C4-2B (cell line): ENCODE measurements at regions not wholly inside any gene's neighbourhood (a gene's known extent, or its start where the extent isn't known, plus 50 kb on each side); places are given as distances from the start of the nearest gene placed in this dataset.
"Not testable (repeated sequence)": the region's sequence is repeated elsewhere in the genome, so short reads cannot be mapped to it uniquely, and the experiment has no call there.

Experiments
- H3K27ac ChIP-seq: fragments of 450-650 bp; 2 replicates; pipeline ENCODE4 v1.5.1; 2017
- ZFX ChIP-seq: fragments of 450-650 bp; IDR thresholded peaks from 2 replicates; pipeline ENCODE4 v1.6.1; 2017
- TF ChIP-seq, protein P1 (sequence below): fragments of 450-650 bp; conservative IDR thresholded peaks from 2 replicates; pipeline ENCODE4 v1.5.1; 2017; ENCODE audit warnings: mild to moderate bottlenecking

DNA sequence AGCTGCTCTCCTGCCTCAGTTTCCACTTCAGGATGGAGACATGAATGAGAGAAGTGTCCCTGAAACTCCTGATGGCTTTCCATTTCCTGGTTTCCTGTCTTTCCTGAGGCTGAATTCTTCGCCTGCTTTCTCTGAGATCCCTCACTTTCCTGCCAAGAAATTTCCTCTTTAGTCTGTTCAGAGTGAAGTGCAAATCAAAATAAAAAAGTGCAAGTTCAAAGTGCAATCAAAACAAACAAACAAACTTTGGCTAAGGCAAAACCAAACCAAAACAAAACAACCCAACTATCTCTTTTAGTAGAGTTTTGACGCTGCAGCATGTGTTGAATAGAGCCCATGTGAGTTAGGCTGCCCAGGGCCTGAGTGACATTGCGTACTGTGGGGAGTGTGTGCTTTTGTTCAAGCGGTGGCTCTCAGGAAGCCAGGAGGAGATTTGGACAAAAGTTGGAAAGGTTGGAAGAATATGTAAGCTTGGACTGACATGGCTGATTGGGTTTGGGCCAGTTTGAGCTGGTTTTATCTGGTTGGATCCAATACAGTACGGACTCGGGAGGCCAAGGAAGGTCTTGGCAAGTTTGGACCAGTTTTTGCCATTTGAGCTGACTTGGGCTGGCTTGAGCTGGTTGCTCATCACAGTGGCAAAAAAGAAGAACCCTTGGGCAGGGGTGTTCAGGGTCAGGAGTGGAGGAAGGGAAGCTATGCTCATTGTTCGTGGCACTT, 61.1 kb upstream of the TINAGL1 start:
- no peak for TF ChIP-seq ZFX
- TF ChIP-seq, protein P1, sequence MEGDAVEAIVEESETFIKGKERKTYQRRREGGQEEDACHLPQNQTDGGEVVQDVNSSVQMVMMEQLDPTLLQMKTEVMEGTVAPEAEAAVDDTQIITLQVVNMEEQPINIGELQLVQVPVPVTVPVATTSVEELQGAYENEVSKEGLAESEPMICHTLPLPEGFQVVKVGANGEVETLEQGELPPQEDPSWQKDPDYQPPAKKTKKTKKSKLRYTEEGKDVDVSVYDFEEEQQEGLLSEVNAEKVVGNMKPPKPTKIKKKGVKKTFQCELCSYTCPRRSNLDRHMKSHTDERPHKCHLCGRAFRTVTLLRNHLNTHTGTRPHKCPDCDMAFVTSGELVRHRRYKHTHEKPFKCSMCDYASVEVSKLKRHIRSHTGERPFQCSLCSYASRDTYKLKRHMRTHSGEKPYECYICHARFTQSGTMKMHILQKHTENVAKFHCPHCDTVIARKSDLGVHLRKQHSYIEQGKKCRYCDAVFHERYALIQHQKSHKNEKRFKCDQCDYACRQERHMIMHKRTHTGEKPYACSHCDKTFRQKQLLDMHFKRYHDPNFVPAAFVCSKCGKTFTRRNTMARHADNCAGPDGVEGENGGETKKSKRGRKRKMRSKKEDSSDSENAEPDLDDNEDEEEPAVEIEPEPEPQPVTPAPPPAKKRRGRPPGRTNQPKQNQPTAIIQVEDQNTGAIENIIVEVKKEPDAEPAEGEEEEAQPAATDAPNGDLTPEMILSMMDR: no peak
- no peak overlapping the region for H3K27ac ChIP-seq

DNA sequence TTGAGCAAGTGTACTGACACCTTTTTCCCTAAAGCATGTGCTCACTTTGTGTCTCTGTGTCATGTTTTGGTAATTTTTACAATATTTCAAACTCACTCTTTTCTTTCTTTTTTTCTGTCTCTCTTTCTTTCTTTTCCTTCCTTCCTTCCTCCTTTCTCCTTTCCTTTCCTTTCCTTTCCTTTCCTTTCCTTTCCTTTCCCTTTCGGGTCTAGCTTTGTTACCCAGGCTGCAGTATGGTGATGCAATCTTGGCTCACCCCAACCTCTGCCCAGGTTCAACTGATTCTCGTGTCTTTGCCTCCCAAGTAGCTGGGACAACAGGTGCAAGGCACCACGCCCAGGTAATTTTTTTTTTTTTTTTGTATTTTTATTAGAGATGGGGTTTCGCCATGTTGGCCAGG, 60.4 kb upstream of the TINAGL1 start:
- no peak for TF ChIP-seq ZFX
- TF ChIP-seq, protein P1: no peak
- H3K27ac ChIP-seq: no peak overlapping the region

- TF ChIP-seq, protein P1: no peak
- no peak for TF ChIP-seq ZFX
- H3K27ac ChIP-seq: no peak overlapping the region
Measured at GRCh38 chr1:31517301-31517700, 59.0 kb upstream of the TINAGL1 start.

- H3K27ac ChIP-seq: not testable (repeated sequence)
Measured at GRCh38 chr1:31517986-31518385, 58.3 kb upstream of the TINAGL1 start.

DNA sequence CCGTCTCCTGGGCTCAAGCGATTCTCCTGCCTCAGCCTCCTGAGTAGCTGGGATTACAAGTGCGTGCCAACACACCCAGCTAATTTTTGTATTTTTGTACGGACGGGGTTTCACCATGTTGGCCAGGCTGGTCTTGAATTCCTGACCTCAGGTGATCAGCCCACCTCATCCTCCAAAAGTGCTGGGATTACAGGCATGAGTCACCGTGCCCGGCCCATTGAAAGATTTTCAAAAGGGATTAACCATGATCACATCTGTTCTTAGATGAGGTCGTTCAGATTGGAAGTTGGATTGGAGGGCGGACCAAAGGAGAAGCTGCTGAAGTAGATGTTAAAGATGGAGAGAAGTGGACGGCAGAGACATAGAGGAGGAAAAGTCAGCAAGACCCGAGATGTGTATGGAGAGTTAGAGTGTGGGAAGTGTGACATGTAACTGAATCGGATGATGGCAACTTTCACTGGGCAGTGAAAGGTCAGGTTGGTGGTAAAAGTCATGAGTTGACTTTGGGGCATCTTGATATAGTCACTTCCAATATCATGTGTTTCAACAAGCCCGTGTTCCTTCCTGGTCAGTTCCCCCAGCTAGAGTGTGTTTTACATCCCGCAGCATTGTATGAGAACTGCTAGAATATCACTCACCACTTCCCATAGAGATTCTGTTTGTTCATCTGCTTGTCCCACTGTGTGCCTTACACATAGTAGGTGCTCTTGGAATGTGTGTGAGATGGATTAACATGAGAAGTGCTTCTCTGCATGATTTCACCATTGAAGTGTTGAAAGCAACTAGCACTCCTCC, 54.4 kb upstream of the TINAGL1 start:
- no peak for TF ChIP-seq ZFX
- TF ChIP-seq, protein P1: no peak
- H3K27ac ChIP-seq: no peak overlapping the region; the same call in 1 of the 2 replicates

GRCh38 chr1:31522556-31522845, 53.8 kb upstream of the TINAGL1 start:
- TF ChIP-seq ZFX: no peak
- TF ChIP-seq, protein P1: no peak
- no peak overlapping the region; the same call in 1 of the 2 replicates for H3K27ac ChIP-seq

- TF ChIP-seq, protein P1: no peak
- no peak for TF ChIP-seq ZFX
- H3K27ac ChIP-seq: no peak overlapping the region; the same call in 1 of the 2 replicates
Measured at GRCh38 chr1:31523012-31523411, 53.3 kb upstream of the TINAGL1 start.
